ENCODE measurements at regions not wholly inside any gene's neighbourhood (a gene's known extent, or its start where the extent isn't known, plus 50 kb on each side); places are given as distances from the start of the nearest gene placed in this dataset.

DNA sequence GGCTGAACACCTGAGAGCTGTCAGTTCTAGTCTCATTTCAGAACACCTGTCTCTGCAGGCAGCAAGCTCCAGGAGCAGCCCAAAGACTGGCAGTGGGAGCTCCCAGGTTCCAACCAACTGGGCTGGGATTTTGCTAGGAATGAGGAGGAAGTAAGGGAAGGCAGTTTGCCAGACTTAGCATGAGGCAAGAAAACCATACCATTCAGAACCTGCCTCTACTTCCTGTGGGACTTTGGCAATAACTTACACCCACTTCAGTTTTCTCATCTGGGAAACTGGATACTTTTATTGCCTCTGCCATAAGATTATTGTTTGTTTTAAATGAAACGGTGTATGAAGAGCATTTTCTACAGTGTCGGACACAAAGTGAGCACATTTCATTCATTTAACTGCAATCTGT is 363.7 kb upstream of the ISX start:
- TF ChIP-seq, protein P1, sequence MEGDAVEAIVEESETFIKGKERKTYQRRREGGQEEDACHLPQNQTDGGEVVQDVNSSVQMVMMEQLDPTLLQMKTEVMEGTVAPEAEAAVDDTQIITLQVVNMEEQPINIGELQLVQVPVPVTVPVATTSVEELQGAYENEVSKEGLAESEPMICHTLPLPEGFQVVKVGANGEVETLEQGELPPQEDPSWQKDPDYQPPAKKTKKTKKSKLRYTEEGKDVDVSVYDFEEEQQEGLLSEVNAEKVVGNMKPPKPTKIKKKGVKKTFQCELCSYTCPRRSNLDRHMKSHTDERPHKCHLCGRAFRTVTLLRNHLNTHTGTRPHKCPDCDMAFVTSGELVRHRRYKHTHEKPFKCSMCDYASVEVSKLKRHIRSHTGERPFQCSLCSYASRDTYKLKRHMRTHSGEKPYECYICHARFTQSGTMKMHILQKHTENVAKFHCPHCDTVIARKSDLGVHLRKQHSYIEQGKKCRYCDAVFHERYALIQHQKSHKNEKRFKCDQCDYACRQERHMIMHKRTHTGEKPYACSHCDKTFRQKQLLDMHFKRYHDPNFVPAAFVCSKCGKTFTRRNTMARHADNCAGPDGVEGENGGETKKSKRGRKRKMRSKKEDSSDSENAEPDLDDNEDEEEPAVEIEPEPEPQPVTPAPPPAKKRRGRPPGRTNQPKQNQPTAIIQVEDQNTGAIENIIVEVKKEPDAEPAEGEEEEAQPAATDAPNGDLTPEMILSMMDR (IDR thresholded peaks at IDR 0.05; ENCODE audit: insufficient read depth, low read length, poor library complexity, severe bottlenecking) = no peak
- H3K36me3 ChIP-seq (ENCODE audit: control insufficient read depth, insufficient read depth, low read length) = no peaks in the 10 kb centered on the region
- no peak overlapping the region for H3K4me3 ChIP-seq (replicated peaks; ENCODE audit: low read depth, low read length)
- H3K27me3 ChIP-seq (replicated peaks; ENCODE audit: control insufficient read depth, insufficient read depth, low read length) = no peaks in the 10 kb centered on the region; the same call in 1 of the 2 replicates
- DNase-seq (ENCODE audit: extremely low read depth, insufficient read length) = no peak

DNA sequence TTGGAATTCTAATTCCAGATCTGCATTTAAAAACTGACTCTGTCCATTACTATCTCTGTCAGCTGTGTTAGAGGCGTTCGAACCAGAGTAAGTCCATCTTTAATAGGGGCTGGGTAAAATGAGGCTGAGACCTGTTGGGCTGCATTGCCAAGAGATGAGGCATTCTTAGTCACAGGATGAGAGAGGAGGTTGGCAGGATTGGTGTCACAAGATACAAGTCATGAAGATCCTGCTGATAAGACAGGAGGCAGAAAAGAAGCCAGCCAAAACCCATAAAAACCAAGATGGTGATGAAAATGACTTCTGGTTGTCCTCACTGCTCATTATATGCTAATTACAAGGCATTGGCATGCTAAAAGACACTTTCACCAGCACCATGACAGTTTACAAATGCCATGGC is 356.3 kb upstream of the ISX start:
- no peaks in the 10 kb centered on the region for H3K36me3 ChIP-seq (ENCODE audit: control insufficient read depth, insufficient read depth, low read length)
- no peaks in the 10 kb centered on the region for H3K27me3 ChIP-seq (replicated peaks; ENCODE audit: control insufficient read depth, insufficient read depth, low read length)
- TF ChIP-seq, protein P1 (IDR thresholded peaks at IDR 0.05; ENCODE audit: insufficient read depth, low read length, poor library complexity, severe bottlenecking) = no peak
- no peak overlapping the region for H3K4me3 ChIP-seq (replicated peaks; ENCODE audit: low read depth, low read length)
- no peak for DNase-seq (ENCODE audit: extremely low read depth, insufficient read length)

DNA sequence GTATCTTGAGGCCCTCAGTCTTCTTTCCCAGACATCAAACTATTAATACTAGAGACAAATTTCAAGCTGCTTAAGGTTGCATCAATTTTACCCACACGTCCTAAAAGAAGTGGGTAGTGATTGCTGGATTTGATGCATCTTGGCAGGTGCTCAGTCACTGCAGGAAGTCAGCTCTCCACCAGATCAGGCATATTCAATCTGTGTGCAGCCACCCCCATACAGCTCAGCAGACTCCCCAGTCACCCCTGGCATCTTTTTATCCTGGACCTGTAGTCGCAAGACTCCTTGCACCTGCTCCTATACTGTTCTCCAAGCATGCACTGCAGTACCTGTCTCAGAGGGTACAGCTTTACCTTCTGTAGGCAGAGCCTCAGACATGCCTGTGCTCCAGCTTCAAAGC is 343.1 kb upstream of the ISX start:
- TF ChIP-seq, protein P1 (IDR thresholded peaks at IDR 0.05; ENCODE audit: insufficient read depth, low read length, poor library complexity, severe bottlenecking) = no peak
- DNase-seq (ENCODE audit: extremely low read depth, insufficient read length) = no peak
- no peaks in the 10 kb centered on the region for H3K27me3 ChIP-seq (replicated peaks; ENCODE audit: control insufficient read depth, insufficient read depth, low read length)
- H3K36me3 ChIP-seq (ENCODE audit: control insufficient read depth, insufficient read depth, low read length) = no peaks in the 10 kb centered on the region
- no peak overlapping the region for H3K4me3 ChIP-seq (replicated peaks; ENCODE audit: low read depth, low read length)

DNA sequence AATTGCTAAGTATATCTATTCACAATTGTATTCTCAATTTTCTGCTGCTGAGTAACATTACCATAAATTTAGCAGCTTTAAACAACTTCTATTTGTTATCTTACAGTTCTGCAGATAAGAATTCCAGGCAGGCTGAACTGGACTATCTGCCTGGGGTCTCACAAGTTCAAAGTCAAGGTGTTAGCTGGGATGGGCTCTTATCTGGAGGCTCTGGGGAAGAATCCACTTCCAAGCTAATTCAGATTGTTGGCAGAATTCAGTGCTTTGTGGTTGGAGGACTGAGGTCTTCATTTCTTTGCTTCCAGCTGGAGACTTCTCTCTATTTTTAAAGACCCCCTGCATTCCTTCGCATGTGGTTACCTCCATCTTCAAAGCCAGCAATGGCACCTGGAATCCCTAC is 329.9 kb upstream of the ISX start:
- no peaks in the 10 kb centered on the region for H3K36me3 ChIP-seq (ENCODE audit: control insufficient read depth, insufficient read depth, low read length)
- no peaks in the 10 kb centered on the region for H3K27me3 ChIP-seq (replicated peaks; ENCODE audit: control insufficient read depth, insufficient read depth, low read length)
- H3K4me3 ChIP-seq (replicated peaks; ENCODE audit: low read depth, low read length) = no peak overlapping the region
- TF ChIP-seq, protein P1 (IDR thresholded peaks at IDR 0.05; ENCODE audit: insufficient read depth, low read length, poor library complexity, severe bottlenecking) = no peak
- no peak for DNase-seq (ENCODE audit: extremely low read depth, insufficient read length)

DNA sequence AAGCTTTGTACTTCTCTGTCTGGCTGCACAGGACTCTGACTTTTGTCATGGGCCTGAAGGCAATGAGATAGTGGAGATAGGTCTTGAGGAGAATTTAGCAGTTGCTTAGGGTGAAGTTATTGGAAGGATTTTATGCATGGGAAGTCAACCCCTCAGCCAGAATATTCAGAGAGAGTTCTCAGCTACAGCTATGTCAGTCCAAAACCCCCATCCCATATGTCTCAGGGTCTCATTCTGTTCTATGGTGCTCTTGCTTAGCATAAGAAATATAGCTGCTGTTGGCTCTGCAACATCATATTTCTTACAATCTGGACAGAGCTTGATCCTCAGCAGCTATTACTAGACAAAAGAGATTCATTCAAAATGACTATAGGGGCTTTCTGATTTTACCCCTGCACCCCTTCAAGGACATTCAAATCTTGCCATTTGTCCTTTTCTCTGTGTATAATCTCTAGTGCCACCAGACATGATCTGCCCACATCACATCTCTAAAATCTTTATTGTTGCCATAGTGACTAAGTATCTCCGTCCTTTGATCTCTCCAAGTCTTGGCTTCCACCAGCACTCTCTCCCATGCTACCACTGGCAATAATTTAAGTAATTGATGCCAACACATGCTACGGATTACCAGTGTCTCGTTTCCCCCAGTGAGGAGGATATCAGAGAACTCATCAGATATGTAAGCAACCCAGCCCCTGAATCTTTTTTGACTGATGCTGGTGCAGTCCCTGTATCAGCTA is 327.1 kb upstream of the ISX start:
- DNase-seq (ENCODE audit: extremely low read depth, insufficient read length) = no peak
- Histone ChIP-seq H3K36me3 (ENCODE audit: control insufficient read depth, insufficient read depth, low read length) (no peaks in the 10 kb centered on the region), H3K4me3 (replicated peaks; ENCODE audit: low read depth, low read length) (no peak overlapping the region), H3K27me3 (replicated peaks; ENCODE audit: control insufficient read depth, insufficient read depth, low read length) (no peaks in the 10 kb centered on the region)
- TF ChIP-seq, protein P1 (IDR thresholded peaks at IDR 0.05; ENCODE audit: insufficient read depth, low read length, poor library complexity, severe bottlenecking) = no peak

Measured in GM06990 (cell line).